Activated T-helper 2 cell treated with anti-CD3 and anti-CD28 coated beads, Interferon-gamma antibody, Interleukin-2, Interleukin-4, amounts not matched to agents 10 μg/mL and 5 μg/mL and 100 μg/mL, durations not matched to agents 14 hours and 24 hours and 36 hours (primary cell): ENCODE measurements at regions not wholly inside any gene's neighbourhood (a gene's known extent, or its start where the extent isn't known, plus 50 kb on each side); places are given as distances from the start of the nearest gene placed in this dataset.

Experiments used
- DNase-seq: peaks from one replicate; pipeline ENCODE4 v3.0.0; 2021; ENCODE audit warnings: low spot score
- H3K27ac Mint-ChIP-seq: one replicate; pipeline ENCODE4 v1.8.0; 2021; ENCODE audit warnings: mixed read lengths
- H3K27me3 Mint-ChIP-seq: one replicate; pipeline ENCODE4 v1.8.0; 2021; ENCODE audit warnings: low read depth, mixed read lengths
- H3K36me3 Mint-ChIP-seq: one replicate; pipeline ENCODE4 v1.8.0; 2021; ENCODE audit warnings: low read depth, mixed read lengths
- H3K4me1 Mint-ChIP-seq: one replicate; pipeline ENCODE4 v1.8.0; 2021; ENCODE audit warnings: low read depth, mixed read lengths
- H3K4me3 Mint-ChIP-seq: one replicate; pipeline ENCODE4 v1.8.0; 2021; ENCODE audit warnings: low read depth, mild to moderate bottlenecking, moderate library complexity, mixed read lengths
- H3K9me3 Mint-ChIP-seq: one replicate; pipeline ENCODE4 v1.8.0; 2021; ENCODE audit warnings: mixed read lengths
- intact Hi-C: fragments of 100-400 bp; cut with micrococcal nuclease; formaldehyde crosslinking; loops from one replicate; pipeline ENCODE4 v1.15.1; 2023

DNA sequence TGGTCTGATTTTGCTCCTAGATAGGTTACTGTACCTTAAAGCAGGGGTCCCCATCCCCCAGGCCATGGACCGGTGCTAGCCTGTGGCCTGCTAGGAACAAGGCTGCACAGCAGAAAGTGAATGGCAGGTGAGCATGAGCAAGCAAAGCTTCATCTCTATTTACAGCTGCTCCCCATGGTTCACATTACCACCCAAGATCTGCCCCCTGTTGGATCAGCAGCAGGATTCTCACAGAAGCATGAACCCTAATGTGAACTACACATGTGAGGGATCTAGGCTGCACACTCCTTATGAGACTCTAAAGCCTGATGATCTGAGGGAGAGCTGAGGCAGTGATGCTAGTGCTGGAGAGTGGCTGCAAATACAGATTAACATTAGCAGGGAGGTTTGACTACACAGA, 78.1 kb downstream of the DRD1 start:
- Mint-ChIP-seq H3K27me3 (no peaks in the 10 kb centered on the region), H3K9me3 (no peaks in the 10 kb centered on the region), H3K4me3 (no peak overlapping the region), H3K36me3 (no peaks in the 10 kb centered on the region), H3K4me1 (no peaks in the 10 kb centered on the region), H3K27ac (no peak overlapping the region)
- DNase-seq: no peak
- intact Hi-C loops: no loop called here

DNA sequence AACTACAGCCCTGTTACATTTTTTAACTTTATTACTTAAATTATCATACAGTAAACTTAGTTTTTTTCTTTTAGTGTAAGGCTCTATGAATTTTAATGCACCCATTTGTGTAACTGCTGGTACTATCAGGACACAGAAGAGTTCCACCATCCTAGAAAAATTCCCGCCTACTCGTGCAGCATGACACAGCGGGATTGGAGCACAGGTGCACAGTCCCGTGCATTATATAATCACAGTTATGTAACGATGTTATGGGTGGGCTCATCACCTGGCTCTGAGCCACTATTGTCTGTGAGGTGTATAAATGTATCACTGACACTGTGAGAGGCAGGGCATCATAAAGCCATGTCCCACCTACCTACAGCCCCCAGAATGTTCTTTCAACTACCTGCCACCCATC, 80.7 kb downstream of the DRD1 start:
- H3K27ac Mint-ChIP-seq: no peak overlapping the region
- intact Hi-C loops: no loop called here
- no peak overlapping the region for H3K4me3 Mint-ChIP-seq
- DNase-seq: no peak
- H3K27me3 Mint-ChIP-seq: no peaks in the 10 kb centered on the region
- no peaks in the 10 kb centered on the region for H3K36me3 Mint-ChIP-seq
- H3K4me1 Mint-ChIP-seq: no peaks in the 10 kb centered on the region
- no peaks in the 10 kb centered on the region for H3K9me3 Mint-ChIP-seq

DNA sequence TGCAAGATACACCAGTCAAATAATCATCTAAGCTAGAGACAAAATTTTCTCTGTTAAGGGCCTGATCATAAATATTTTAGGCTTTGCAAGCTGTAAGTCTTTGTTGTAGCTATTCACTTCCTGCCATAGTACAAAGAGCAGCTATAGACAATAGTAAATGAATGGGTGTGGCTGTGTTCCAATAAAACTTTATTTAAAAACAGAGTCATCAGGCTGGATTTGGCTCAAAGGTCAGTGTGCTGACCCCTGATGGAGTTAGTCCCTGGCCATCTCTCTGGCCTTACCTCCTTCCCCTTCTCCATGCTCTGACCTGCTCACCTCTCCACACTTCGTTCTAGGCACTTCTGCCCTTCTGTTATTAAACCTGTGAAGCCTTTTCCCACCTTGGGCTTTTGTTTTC, 86.0 kb downstream of the DRD1 start:
- H3K9me3 Mint-ChIP-seq: no peaks in the 10 kb centered on the region
- intact Hi-C loops: no loop called here
- H3K4me3 Mint-ChIP-seq: no peak overlapping the region
- H3K27ac Mint-ChIP-seq: no peak overlapping the region
- DNase-seq: no peak
- peaks cover 5% of the 10 kb centered on the region for H3K27me3 Mint-ChIP-seq
- no peaks in the 10 kb centered on the region for H3K36me3 Mint-ChIP-seq
- no peaks in the 10 kb centered on the region for H3K4me1 Mint-ChIP-seq

DNA sequence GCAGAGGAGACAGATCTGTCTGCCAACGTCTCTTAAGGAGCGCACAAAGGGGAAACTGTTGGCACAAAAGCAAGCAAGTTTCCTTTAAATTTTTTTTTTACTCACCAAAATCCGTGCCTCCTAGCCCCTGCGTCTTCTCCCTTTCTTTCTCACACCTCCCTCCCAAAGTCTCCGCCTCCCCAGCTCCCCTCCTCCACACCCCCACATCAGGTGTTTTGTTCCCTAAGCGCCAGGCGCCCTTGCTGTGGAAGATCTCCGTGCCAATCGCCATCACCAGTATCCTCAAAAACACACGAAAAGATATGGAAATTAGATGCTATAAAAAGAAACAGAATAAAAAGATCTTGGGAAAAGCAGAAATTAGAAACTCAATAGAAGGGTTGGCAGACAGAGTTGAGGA, 87.6 kb downstream of the DRD1 start:
- Mint-ChIP-seq H3K27me3 (peaks cover 5% of the 10 kb centered on the region), H3K4me3 (no peak overlapping the region), H3K4me1 (no peaks in the 10 kb centered on the region), H3K36me3 (no peaks in the 10 kb centered on the region), H3K9me3 (no peaks in the 10 kb centered on the region), H3K27ac (no peak overlapping the region)
- DNase-seq: no peak
- intact Hi-C loops: no loop called here

DNA sequence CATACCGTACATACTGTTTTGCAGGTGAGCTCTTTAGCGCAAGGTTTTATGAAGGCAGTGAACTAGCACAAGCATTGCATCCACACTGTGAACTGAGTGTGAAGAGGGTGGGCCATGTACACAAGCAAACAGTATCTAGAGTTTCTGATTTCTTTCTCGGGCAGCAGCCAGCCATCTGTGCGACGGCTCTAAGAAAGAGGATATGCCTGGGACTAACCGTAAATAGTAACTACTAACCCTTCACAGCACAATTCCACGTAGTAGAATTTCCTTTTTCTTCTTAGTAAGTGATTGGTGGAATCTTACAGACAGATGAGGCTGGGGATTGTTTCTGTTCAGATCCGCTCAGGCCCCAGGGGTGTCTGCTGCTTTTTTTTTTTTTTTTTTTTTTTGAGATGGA, 89.0 kb downstream of the DRD1 start:
- intact Hi-C loops: no loop called here
- Mint-ChIP-seq H3K9me3 (no peaks in the 10 kb centered on the region), H3K36me3 (no peaks in the 10 kb centered on the region), H3K4me1 (no peaks in the 10 kb centered on the region), H3K27ac (no peak overlapping the region), H3K27me3 (peaks cover 5% of the 10 kb centered on the region), H3K4me3 (no peak overlapping the region)
- no peak for DNase-seq

DNA sequence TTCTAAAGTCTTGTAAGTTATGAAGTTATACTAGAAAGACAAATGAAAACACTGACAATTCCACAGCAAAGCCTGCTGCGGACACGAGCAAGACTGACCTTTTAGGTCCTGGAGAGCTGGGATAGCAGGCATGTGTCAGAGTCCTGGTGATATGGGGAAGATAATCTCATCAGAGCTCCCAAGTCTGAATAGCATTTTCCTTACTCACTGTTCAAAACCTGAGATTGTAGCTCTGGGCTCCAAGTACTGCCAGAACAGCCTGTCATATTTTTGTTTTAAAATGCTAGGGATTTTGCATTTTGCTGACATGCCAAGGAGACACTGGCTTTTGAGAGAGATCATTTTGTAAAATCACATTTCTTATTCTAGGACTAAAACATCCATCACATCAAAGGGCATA, 90.1 kb downstream of the DRD1 start:
- no peak for DNase-seq
- no peaks in the 10 kb centered on the region for H3K36me3 Mint-ChIP-seq
- H3K4me1 Mint-ChIP-seq: no peaks in the 10 kb centered on the region
- H3K9me3 Mint-ChIP-seq: no peaks in the 10 kb centered on the region
- H3K4me3 Mint-ChIP-seq: no peak overlapping the region
- no peak overlapping the region for H3K27ac Mint-ChIP-seq
- intact Hi-C loops: no loop called here
- peaks cover 5% of the 10 kb centered on the region for H3K27me3 Mint-ChIP-seq

DNA sequence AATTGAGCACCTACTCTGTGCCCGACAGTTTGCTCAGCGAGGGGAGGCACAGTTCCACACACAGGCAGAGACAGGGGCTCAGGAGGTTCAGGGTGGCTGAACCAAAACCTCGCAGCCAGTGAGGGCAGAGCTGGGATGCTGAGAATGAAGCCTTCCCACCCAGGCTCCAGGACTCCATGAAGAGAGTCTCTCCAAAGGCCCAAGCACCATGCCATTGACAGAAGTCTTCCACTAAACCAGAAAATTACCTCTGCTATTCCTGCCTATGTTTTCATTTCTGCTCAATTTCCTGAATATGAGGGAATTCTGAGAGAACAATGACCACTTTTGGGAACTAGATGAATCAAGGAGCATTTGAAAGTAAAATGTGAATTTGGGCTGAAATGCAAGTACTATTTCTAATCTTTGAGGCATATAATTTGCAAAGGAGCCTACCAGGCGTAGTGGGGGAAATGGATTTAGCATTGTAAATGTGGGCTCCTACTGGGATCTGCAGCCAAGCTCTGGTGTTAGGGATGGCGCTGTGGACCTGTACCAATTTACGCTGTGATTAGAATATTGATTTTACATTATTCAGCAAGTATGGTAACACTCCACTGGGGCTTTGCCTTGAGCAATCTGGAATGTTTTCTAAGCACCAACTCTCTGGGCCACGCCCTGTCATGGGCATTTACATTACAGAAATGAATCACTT, 91.9 kb downstream of the DRD1 start:
- Mint-ChIP-seq H3K36me3 (no peaks in the 10 kb centered on the region), H3K27me3 (peaks cover 3% of the 10 kb centered on the region), H3K4me3 (no peak overlapping the region), H3K4me1 (no peaks in the 10 kb centered on the region), H3K27ac (no peak overlapping the region), H3K9me3 (no peaks in the 10 kb centered on the region)
- intact Hi-C loops: no loop called here
- DNase-seq: no peak

DNA sequence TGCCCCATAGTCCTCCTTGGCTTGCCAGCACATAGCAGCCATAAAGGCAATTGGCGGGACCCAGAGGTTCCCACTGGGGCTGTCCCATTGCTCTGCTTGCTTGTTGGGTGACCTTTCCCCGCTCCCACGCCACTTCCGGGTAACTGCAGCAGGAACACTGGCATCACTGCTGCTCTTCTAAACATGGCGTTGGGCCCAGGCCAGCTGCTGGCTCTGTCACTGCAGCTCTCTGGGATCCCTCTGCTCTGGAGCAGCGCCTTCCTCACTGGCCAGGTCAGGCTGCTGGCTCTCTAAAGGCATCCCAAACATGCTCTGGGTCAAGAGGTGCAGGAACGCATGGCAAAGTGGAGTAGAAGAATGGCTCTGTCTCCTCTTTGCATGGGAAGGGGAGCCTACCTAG, 92.9 kb downstream of the DRD1 start:
- no peak overlapping the region for H3K4me3 Mint-ChIP-seq
- H3K27me3 Mint-ChIP-seq: no peaks in the 10 kb centered on the region
- no peak for DNase-seq

DNA sequence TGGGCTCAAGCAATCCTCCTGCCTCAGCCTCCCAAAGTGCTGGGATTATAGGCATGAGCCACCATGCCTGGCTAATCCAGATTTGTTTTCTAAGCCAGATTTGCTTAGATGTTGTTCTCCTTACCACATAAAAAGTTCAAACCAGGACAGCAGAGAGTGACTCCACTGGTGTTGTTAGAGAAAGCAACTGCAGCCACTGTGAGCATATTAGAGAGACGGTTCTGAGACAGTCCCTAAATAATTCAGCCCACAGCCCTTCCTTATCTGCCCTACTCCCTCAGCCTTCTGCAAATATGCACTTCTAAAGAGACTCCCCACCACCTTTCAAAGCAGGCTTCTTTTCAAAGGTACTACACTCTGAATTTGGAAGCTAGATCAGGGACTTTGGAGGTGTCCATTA, 96.1 kb downstream of the DRD1 start:
- Mint-ChIP-seq H3K4me1 (no peaks in the 10 kb centered on the region), H3K4me3 (no peak overlapping the region), H3K36me3 (no peaks in the 10 kb centered on the region), H3K9me3 (no peaks in the 10 kb centered on the region), H3K27ac (no peak overlapping the region), H3K27me3 (no peaks in the 10 kb centered on the region)
- intact Hi-C loops: no loop called here
- no peak for DNase-seq

More for the DNA sequence above, 92.9 kb downstream of the DRD1 start:
- intact Hi-C loops: no loop called here
- Mint-ChIP-seq H3K9me3 (no peaks in the 10 kb centered on the region), H3K36me3 (no peaks in the 10 kb centered on the region), H3K4me1 (no peaks in the 10 kb centered on the region), H3K27ac (no peak overlapping the region)

DNA sequence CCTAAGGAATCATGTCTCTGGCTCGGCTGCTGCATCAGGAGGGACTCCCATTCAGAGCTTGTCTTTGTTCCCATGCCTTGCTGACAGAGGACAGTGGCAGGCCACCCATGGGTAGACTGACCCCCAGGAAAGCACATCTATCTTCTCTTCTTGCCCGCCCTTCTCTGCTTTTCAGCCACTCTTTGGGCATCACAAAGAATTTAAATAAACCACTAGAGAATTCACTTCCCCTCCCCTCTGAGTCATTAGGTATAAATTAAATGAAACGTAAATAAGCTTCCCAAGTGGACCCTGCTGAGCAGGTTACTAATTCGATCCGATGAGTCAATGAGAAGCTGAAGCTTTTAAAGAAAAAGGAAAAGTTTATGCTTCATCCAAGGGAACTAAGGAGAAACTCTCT, 97.0 kb downstream of the DRD1 start:
- DNase-seq: no peak
- H3K4me1 Mint-ChIP-seq: no peaks in the 10 kb centered on the region
- intact Hi-C loops: no loop called here
- H3K27ac Mint-ChIP-seq: no peak overlapping the region
- H3K9me3 Mint-ChIP-seq: no peaks in the 10 kb centered on the region
- no peak overlapping the region for H3K4me3 Mint-ChIP-seq
- H3K27me3 Mint-ChIP-seq: no peaks in the 10 kb centered on the region
- no peaks in the 10 kb centered on the region for H3K36me3 Mint-ChIP-seq

DNA sequence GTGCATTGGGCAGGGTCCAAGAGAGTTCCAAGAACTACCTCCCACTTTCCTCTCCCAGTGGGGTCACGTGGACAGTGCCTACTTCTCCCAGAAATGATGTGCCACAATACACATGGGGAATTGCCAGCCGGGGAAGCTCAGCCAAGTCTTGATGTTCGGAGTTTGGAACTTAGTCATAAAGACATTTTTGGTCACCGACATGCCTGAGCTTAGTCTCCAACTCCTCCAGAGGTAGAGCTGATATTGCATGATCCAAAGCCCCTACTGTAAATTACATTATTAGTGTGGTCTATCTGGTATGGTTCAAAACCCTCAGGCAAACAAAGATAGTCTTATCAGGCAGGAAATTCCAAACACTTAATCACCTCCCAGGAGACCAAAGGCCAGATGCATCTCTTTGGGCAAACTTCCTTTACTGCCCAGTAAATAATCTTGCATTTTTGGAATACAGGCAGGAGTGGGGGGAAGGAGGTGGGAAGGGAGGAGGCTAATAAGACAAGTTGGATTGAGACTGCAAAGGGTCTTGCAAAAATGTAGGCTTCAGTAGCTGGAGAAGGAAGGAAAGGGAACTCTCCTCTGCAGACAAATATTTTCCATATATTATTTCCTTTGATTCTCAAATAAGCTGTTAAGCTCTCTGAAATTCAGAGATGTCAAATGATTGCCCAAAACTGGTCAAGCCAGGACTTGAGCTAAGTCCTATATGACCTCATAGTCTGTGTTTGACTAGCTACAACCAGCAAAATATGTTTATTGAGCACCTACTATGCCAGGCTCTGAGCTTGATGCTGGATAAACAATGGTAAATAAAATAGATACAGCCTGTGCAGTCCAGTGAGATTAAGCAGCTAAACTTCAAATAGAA, 99.4 kb downstream of the DRD1 start:
- no peak overlapping the region for H3K4me3 Mint-ChIP-seq
- intact Hi-C loops: no loop called here
- no peaks in the 10 kb centered on the region for H3K27me3 Mint-ChIP-seq
- no peak for DNase-seq
- H3K36me3 Mint-ChIP-seq: no peaks in the 10 kb centered on the region
- H3K4me1 Mint-ChIP-seq: no peaks in the 10 kb centered on the region
- no peak overlapping the region for H3K27ac Mint-ChIP-seq
- no peaks in the 10 kb centered on the region for H3K9me3 Mint-ChIP-seq

DNA sequence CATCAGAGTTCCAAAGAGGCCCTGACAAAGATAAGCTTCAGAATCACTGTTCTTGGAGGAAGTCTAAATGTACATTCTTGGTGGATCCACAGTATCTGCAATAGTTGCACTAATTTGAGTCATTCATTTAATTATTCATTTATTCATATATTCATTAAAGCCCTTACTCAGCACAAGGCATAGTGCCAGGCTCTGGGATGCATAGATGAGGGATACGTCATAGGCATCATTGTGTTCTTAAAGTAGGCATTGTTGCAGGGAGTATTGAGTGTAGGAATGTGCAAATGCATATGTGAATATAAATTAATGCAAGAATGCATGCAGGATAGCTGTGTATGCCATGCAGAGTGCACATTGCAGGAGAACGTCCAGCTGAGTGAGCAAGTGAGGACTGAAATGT, 100.7 kb downstream of the DRD1 start:
- Mint-ChIP-seq H3K27ac (no peak overlapping the region), H3K27me3 (no peaks in the 10 kb centered on the region), H3K4me1 (no peaks in the 10 kb centered on the region), H3K36me3 (no peaks in the 10 kb centered on the region), H3K4me3 (no peak overlapping the region), H3K9me3 (no peaks in the 10 kb centered on the region)
- intact Hi-C loops: no loop called here
- no peak for DNase-seq

DNA sequence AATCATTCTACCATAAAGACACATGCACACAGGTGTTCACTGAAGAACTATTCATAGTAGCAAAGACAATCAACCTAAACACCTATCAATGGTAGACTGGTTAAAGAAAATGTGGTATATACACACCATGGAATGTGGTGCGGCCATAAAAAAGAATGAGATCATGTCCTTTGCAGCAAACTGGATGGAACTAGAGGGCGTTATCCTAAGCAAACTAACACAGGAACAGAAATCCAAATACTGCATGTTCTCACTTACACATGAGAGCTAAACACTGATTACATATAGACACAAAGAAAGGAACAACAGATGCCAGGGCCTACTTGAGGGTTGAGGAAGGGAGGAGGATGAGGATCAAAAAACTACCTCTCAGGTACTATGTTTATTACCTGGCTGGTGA, 103.8 kb downstream of the DRD1 start:
- no peaks in the 10 kb centered on the region for H3K9me3 Mint-ChIP-seq
- no peaks in the 10 kb centered on the region for H3K27me3 Mint-ChIP-seq
- no peak overlapping the region for H3K4me3 Mint-ChIP-seq
- H3K36me3 Mint-ChIP-seq: no peaks in the 10 kb centered on the region
- DNase-seq: no peak
- intact Hi-C loops: no loop called here
- H3K4me1 Mint-ChIP-seq: no peaks in the 10 kb centered on the region
- H3K27ac Mint-ChIP-seq: no peak overlapping the region
